ENCODE measurements at regions not wholly inside any gene's neighbourhood (a gene's known extent, or its start where the extent isn't known, plus 50 kb on each side); places are given as distances from the start of the nearest gene placed in this dataset.
"Not testable (repeated sequence)": the region's sequence is repeated elsewhere in the genome, so short reads cannot be mapped to it uniquely, and the experiment has no call there.

DNA sequence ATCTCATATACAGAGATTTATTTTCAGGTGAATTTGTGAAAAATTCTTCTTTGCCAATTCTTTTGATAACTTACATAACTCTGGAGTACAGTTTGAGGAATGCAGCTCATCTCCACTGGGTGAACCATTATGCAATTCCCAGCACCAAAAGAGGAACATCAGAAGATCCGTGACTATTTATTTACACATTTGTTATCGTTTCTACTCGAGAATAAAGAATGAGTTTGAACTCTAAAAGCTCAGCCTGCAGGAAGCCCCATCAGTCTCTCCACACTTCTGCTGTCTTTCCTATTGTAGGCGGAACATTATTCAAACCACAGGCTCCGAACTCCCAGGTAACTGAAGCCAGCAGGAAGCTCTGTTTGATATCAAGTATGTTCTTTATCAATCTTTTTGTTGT, 95.9 kb upstream of the IFNGR1 start:
- H3K9me3 ChIP-seq (ENCODE audit: low read depth, low read length) = no peaks in the 10 kb centered on the region
- H3K4me1 ChIP-seq (ENCODE audit: insufficient read depth, low read length) = peaks cover 15% of the 10 kb centered on the region
- H3K27me3 ChIP-seq (ENCODE audit: insufficient read depth, low read length) = no peaks in the 10 kb centered on the region
- H3K4me3 ChIP-seq (ENCODE audit: low read length) = no peak overlapping the region

DNA sequence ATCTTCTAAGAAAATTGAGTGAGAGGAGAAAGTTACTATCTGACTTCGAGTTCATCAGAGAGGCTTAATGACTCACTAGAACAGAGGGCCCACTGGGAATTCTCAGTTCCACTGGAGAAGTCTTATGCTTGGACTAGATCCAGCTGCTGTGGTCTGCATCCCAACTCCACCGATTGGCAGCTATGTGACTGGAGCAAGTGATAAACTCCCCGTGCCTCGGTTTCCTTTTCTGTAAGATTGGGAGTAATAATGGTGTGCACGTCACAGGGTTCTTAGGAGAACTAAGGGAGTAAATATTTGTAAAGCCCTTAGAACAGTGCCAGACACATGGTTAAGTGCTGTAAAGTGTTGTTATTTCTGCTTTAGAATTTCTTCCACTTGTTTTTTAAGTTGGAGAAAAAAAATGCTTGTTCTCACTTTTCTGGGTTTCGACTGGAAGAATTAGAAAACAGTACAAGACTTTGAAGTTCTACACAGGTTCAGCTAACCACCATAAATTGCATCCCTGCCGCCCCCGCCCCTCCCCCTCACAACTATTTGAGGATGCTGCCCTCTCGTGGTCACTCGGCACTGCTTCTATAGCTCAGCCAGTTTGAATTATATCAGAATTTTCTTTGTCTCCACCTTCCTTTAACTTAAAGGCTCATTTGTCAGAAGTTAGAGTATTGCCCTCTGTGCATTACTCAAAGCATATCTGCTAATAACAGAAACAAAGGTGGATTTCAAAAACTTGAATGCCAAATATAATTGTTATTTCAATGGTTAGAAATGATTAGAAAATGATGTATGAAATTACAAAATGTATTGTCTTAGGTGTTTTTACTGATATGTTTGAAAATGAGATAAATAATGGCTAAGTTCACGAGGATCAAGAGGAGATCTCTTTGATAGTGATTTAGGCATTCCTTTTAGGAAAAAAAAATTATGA, 95.0 kb upstream of the IFNGR1 start:
- Histone ChIP-seq H3K4me1 (ENCODE audit: insufficient read depth, low read length) (peaks cover 23% of the 10 kb centered on the region), H3K9me3 (ENCODE audit: low read depth, low read length) (no peaks in the 10 kb centered on the region), H3K4me3 (ENCODE audit: low read length) (no peak overlapping the region), H3K27me3 (ENCODE audit: insufficient read depth, low read length) (no peaks in the 10 kb centered on the region)

DNA sequence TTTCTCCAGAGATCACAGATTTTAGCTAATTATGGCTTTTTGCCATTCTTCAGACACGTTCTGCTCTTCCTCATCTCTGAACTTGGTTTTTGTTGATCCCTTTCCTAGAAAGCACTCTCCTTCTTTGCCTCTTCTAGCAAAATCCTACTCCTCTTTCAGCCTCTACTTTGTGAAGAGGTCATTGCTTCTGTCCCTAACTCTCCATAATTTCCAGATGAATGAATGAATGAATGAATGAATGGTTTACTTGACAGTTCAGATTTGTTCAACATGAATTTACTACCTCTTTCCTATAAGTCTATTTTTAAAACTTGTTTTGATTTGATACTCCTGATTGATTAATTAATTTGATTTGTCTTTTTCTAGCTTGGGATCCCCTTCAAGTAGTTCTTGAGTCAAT, 94.0 kb upstream of the IFNGR1 start:
- Histone ChIP-seq H3K9me3 (ENCODE audit: low read depth, low read length) (no peaks in the 10 kb centered on the region), H3K27me3 (ENCODE audit: insufficient read depth, low read length) (no peaks in the 10 kb centered on the region), H3K4me3 (ENCODE audit: low read length) (no peak overlapping the region), H3K4me1 (ENCODE audit: insufficient read depth, low read length) (peaks cover 31% of the 10 kb centered on the region)

DNA sequence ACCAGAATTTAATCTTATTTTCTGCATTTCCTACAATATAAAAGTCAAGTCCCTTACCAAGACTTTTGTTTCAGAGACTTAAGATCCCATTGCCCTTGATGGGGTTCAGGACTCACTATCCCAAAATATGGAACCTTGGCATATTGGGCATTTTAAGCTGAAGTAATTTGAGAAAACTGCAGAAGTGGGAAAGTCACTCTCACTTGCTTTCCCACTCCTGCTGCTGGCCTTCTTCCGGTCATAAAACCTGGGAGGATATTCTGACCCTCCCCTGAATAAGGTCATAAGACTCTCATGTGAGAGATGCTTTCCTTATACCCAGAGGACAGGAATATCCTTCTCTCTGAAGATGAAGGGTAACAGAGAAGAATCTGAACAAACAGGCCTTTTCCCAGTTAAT, 92.8 kb upstream of the IFNGR1 start:
- Histone ChIP-seq H3K27me3 (ENCODE audit: insufficient read depth, low read length) (no peaks in the 10 kb centered on the region), H3K9me3 (ENCODE audit: low read depth, low read length) (no peaks in the 10 kb centered on the region), H3K4me3 (ENCODE audit: low read length) (no peak overlapping the region), H3K4me1 (ENCODE audit: insufficient read depth, low read length) (peaks cover 40% of the 10 kb centered on the region)

DNA sequence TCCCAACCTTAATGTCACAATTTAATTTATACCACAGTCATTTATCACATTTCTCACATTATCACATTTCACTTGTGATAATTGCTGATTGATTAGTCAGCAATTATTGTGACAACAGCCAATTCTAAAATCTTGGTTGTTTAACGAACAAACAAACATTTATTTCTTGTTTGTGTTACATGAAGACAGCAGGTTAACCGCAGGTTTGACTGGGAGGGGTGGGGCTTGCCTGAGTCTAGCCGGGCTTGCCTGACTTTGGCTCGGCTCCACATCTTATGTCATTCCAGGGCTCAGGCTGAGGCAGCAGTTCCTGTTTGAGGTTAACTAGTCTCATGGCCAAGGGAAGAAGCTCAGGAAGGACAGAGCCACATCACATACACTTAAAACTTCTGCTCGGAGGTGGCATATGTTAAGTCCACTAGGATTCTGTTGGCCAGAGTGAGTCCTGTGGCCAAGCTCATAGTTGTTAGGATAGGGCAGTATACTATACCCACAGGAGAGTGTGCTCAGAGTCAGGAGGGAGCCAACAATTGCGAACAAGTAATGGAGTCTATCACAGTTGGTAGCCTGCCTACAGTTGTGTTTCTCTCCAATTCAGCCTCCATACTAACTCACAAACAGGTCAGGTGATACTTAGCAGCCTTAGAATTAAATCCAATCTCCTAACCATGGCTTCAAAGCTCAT, 90.0 kb upstream of the IFNGR1 start:
- Histone ChIP-seq H3K4me3 (ENCODE audit: low read length) (no peak overlapping the region), H3K4me1 (ENCODE audit: insufficient read depth, low read length) (peaks cover 35% of the 10 kb centered on the region), H3K9me3 (ENCODE audit: low read depth, low read length) (no peaks in the 10 kb centered on the region), H3K27me3 (ENCODE audit: insufficient read depth, low read length) (no peaks in the 10 kb centered on the region)

DNA sequence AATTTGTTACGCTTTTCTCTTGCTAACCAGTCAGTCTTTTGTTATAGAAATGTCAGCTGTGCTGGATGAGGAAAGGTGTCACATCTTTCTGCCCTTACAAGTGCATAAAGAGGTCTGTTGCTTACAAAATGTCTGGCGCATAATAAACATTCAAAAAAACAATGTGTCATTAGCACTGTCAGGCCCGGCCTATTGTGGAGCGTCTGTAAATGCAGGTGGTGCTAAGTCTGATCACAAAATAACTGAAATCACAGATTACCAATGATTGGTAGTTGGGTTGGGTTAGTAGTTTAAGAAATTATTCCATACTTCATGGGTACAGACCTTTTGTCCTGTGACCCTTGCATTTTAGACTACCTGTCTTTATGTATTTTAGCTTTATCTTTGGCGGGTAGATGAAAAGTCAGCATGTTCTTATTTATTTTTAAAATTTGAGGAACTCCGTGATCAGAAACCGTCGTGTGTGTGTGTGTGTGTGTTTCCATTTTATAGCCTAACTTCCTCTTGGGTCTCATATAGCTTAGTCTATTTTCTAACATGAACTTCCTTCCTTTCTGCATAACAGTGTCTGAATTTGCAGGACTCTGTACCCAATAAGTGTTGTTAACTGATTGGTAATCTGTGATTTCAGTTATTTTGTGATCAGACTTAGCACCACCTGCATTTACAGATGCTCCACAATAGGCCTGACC, 88.1 kb upstream of the IFNGR1 start:
- Histone ChIP-seq H3K27me3 (ENCODE audit: insufficient read depth, low read length) (no peaks in the 10 kb centered on the region), H3K4me3 (ENCODE audit: low read length) (no peak overlapping the region), H3K4me1 (ENCODE audit: insufficient read depth, low read length) (peaks cover 29% of the 10 kb centered on the region), H3K9me3 (ENCODE audit: low read depth, low read length) (no peaks in the 10 kb centered on the region)

DNA sequence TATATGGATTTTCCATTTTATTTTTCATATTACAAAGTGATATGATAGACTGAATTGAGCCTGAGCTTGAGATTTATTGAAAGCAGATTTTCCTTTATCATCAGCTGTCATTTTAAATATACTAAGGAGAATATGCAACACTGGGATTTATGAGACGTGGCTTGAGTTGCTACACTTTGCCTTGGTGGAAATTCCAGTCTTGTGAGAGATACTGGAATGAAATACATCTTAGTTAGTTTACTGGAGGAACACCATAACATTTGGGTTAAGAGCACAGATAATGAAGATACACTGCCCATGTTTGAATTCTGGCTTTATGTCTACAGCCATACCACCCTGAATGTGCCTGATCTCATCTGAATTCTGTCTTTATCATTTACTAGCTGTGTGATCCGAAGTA, 86.5 kb upstream of the IFNGR1 start:
- H3K4me3 ChIP-seq (ENCODE audit: low read length) = no peak overlapping the region

DNA sequence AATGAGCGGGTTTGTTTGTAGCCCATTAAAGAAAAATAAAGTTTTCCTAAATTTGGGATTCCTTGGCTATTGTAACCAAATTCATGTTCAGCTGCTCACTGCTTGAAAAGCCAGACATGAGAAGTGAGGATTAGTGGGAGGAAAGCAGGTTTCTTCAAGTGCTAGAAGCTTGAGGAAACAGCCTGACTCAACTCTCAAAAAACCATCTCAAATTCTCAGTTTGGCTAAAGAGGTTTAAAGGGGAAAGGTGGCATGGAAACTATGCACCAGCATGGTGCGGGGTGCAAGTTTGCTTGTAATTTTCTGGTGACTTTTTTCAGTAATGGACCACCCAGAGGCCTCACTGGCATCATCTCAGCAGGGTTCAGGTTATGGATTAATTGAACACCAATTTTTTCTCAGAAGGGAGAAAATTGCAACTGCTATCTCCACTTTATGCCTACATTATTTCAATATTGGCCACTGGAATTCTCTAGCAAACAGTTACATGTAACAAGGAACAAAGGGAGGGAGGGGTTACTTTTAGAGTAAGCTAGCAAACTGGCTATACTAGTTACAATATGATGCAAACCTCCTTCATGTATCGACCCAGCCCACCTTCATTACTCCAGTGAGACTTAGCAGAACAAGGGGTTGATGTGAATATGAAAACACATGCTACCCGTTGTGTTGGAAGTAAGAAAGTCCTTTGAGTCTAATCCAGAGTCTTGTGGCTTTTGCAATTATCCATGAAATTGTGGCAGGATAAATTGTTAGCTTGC, 85.0 kb upstream of the IFNGR1 start:
- Histone ChIP-seq H3K27me3 (ENCODE audit: insufficient read depth, low read length) (no peaks in the 10 kb centered on the region), H3K4me3 (ENCODE audit: low read length) (no peak overlapping the region), H3K4me1 (ENCODE audit: insufficient read depth, low read length) (peaks cover 32% of the 10 kb centered on the region), H3K9me3 (ENCODE audit: low read depth, low read length) (no peaks in the 10 kb centered on the region)

More for the DNA sequence above, 86.5 kb upstream of the IFNGR1 start:
- H3K27me3 ChIP-seq (ENCODE audit: insufficient read depth, low read length) = no peaks in the 10 kb centered on the region
- peaks cover 29% of the 10 kb centered on the region for H3K4me1 ChIP-seq (ENCODE audit: insufficient read depth, low read length)
- no peaks in the 10 kb centered on the region for H3K9me3 ChIP-seq (ENCODE audit: low read depth, low read length)

DNA sequence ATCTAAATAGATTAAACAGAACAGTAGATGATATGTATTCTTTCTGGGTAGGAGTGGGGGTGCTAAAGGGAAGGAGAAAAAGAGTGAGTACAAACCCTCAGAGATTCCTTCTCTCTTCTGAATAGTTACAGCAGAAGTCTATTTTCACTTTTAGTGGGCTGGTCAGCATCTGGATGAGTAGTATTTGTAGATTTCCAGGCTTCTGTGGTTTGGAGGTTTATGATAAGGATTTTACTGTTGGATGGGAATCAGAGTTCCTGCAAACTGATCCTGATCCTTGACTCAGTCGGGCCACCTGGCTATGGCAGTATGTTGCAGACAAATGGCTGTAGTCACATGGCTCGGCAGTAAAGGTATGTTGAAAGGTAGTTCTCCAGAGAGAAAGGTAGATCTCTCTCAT, 84.3 kb upstream of the IFNGR1 start:
- no peak overlapping the region for H3K4me3 ChIP-seq (ENCODE audit: low read length)
- no peaks in the 10 kb centered on the region for H3K9me3 ChIP-seq (ENCODE audit: low read depth, low read length)
- no peaks in the 10 kb centered on the region for H3K27me3 ChIP-seq (ENCODE audit: insufficient read depth, low read length)
- peaks cover 34% of the 10 kb centered on the region for H3K4me1 ChIP-seq (ENCODE audit: insufficient read depth, low read length)

DNA sequence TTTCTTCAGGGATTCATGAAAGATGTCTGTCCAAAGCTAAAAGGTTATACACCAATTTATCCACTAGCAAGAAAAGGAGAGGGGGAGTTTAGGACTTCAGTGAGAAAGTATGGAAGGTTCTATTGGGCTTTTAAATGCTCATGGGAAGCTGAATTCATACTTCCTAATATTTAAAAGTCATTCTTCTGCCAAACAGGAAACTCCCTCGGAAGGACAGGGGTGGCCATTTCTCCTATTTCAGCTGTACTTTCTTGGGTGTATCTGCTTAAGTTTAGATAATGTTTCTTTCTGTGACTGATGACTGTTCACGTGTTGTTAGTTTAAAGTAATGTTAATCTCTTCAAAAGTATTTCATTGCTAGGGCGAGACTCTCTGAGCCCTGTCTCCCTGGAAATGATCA, 80.5 kb upstream of the IFNGR1 start:
- Histone ChIP-seq H3K9me3 (ENCODE audit: low read depth, low read length) (no peaks in the 10 kb centered on the region), H3K27me3 (ENCODE audit: insufficient read depth, low read length) (no peaks in the 10 kb centered on the region), H3K4me1 (ENCODE audit: insufficient read depth, low read length) (peaks cover 30% of the 10 kb centered on the region), H3K4me3 (ENCODE audit: low read length) (no peak overlapping the region)

DNA sequence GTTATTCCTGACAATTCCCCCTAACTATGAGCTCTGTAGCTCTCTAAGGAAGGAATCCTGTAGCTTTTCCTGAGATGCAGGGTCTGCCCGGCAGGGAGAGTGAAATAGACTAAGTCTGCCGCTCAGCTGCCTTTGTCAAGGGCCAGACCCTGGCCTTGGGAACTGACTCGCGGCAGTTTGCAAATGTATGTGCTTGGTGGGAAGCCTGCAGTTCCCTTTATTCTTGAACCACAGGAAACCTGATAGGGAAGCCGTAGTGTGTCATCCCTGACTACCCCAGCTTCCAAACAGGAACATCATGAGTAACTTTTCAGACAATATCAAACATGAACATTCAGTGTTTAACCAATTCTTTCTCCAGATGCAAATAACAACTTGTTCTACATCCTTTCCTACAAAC, 78.7 kb upstream of the IFNGR1 start:
- Histone ChIP-seq H3K9me3 (ENCODE audit: low read depth, low read length) (no peaks in the 10 kb centered on the region), H3K27me3 (ENCODE audit: insufficient read depth, low read length) (no peaks in the 10 kb centered on the region), H3K4me3 (ENCODE audit: low read length) (no peak overlapping the region), H3K4me1 (ENCODE audit: insufficient read depth, low read length) (peaks cover 38% of the 10 kb centered on the region)

DNA sequence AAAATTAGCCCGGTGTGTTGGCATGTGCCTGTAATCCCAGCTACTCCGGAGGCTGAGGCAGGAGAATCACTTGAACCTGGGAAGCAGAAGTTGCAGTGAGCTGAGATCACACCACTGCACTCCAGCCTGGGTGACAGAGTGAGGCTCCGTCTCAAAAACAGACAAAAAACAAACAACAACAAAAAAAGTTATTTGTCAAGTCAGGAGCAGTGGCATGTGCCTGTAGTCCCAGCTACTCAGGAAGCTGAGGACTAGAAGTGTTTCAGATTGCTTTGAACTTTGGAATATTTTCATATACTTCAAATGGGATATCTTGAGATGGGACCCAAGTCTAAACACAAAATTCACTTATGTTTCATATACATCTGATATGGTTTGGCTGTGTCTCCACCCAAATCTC, 73.1 kb upstream of the IFNGR1 start:
- H3K4me1 ChIP-seq (ENCODE audit: insufficient read depth, low read length) = peaks cover 34% of the 10 kb centered on the region
- not testable (repeated sequence) for H3K27me3 ChIP-seq (ENCODE audit: insufficient read depth, low read length); H3K4me3 ChIP-seq (ENCODE audit: low read length); H3K9me3 ChIP-seq (ENCODE audit: low read depth, low read length)

DNA sequence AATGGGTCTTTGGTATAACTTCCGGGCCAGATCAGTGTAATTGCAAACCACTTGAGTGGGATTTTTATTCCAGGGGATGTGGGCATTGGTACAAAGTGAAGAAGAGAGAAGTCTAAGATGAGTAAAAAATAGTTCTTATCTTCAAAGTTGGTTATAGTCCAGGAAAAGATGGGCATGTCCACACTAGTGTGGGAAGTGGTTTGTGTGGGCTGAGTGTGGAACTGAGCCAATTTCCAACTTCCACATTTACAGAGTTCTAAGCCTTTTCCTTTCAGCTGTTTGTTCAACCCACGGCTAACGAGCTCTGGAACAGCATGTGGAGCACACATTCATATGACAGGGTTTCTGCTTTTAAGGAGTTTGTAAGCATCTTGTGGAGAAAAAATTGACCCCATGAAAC, 72.3 kb upstream of the IFNGR1 start:
- Histone ChIP-seq H3K4me3 (ENCODE audit: low read length) (no peak overlapping the region), H3K4me1 (ENCODE audit: insufficient read depth, low read length) (peaks cover 34% of the 10 kb centered on the region), H3K9me3 (ENCODE audit: low read depth, low read length) (no peaks in the 10 kb centered on the region), H3K27me3 (ENCODE audit: insufficient read depth, low read length) (no peaks in the 10 kb centered on the region)

DNA sequence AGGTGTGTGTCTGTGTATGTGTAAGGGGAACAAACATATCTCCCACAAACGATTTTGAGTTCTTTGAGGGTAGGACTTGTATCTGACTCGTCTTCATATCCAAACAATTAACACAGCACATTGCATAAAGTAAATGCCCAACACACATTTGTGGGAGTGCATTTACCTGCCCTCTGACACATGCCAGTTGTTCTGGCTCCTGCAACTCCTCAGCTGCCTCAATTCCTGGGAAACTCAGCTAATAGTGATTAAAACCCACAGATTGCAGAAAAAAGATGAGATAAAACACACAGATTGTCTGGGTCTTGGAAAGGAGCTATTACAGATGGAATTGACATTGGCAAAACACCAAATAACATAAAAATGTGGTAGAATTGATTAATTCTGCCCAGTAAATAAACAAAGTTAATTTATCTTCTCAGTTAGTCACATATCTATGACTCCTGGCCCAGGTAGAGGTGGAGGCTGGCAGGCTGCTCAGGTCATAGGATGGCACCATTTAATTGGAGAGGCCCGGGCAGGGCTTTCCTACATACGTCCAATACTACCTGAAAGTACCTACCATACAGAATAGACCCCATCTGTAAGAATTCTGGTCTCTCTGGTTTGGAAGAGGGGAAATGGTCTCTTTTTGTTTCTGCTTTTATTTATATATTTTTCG, 71.5 kb upstream of the IFNGR1 start:
- peaks cover 34% of the 10 kb centered on the region for H3K4me1 ChIP-seq (ENCODE audit: insufficient read depth, low read length)
- H3K27me3 ChIP-seq (ENCODE audit: insufficient read depth, low read length) = no peaks in the 10 kb centered on the region
- no peaks in the 10 kb centered on the region for H3K9me3 ChIP-seq (ENCODE audit: low read depth, low read length)
- H3K4me3 ChIP-seq (ENCODE audit: low read length) = no peak overlapping the region

Data from mononuclear cell (primary cell).